Testis (tissue), 2 donors: ENCODE measurements at regions not wholly inside any gene's neighbourhood (a gene's known extent, or its start where the extent isn't known, plus 50 kb on each side); places are given as distances from the start of the nearest gene placed in this dataset.

Source experiments
- DNase-seq: peaks from one replicate; pipeline ENCODE4 v3.0.0-alpha.2; 2019
- H3K27ac ChIP-seq, 2 donors: fragments of 200-600 bp; sonication (generic); one replicate each; pipeline ENCODE4 v1.5.1; 2019
- H3K27me3 ChIP-seq: fragments of 200-600 bp; sonication (generic); one replicate; pipeline ENCODE4 v1.5.1; 2019
- H3K36me3 ChIP-seq: fragments of 200-600 bp; sonication (generic); one replicate; pipeline ENCODE4 v1.5.1; 2017; ENCODE audit warnings: low read depth; ENCODE audit errors: missing control alignments
- H3K4me1 ChIP-seq: fragments of 200-600 bp; sonication (generic); one replicate; pipeline ENCODE4 v1.5.1; 2019
- H3K4me3 ChIP-seq, 2 donors: fragments of 200-600 bp; sonication (generic); one replicate each; pipeline ENCODE4 v1.5.1; 2017 to 2019
- H3K9me3 ChIP-seq: fragments of 200-600 bp; sonication (generic); one replicate; pipeline ENCODE4 v1.5.1; 2017
- POLR2A ChIP-seq: fragments of 450-650 bp; IDR thresholded peaks from one replicate; pipeline ENCODE4 v1.6.1; 2017; ENCODE audit warnings: antibody characterized with exemption, mild to moderate bottlenecking, moderate library complexity
- WGBS, 2 donors: methylation state at CpG; one replicate each; pipeline ENCODE4 v1.1.5; 2018; 5-methylcytosine and 5-hydroxymethylcytosine counted together
- intact Hi-C: fragments of 100-400 bp; cut with DNase I; formaldehyde crosslinking; loops from one replicate; pipeline ENCODE4 v1.15.1; 2023; ENCODE audit warnings: low total_unique reads
- TF ChIP-seq, protein P1 (sequence below), 3 experiments: fragments of 450-650 bp in 2 of 3; fragments of 200-600 bp in 1 of 3; sonication (generic) in 1 of 3; IDR thresholded peaks; one replicate each; pipeline ENCODE4 v1.5.1; 2016 to 2019; ENCODE audit warnings: antibody characterized with exemption in 3 of 3, mild to moderate bottlenecking in 2 of 3, moderate library complexity in 1 of 3

DNA sequence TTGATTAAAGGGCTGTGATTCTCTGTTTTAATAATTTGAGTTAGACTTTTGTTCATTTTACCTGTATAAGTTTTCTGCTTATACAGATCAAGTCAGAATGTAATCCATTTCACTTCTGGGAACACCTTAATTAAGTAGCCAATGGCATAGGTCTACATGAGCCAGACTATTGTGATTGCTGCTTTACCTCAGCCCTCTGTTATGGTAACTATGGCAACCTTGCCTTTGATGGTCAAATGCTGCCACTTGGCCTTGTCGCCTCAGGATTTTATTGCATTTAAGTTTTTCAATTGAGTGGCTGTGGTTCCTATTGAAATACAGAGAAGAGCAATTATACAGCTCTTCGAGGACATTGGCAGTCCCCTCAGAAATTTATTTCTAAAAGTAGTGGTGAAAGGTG is 64.3 kb upstream of the TMEM106B start:
- Histone ChIP-seq H3K9me3 (no peaks in the 10 kb centered on the region), H3K27me3 (no peaks in the 10 kb centered on the region), H3K27ac (no peak overlapping the region), H3K4me1 (no peaks in the 10 kb centered on the region), H3K4me3 (no peak overlapping the region), H3K36me3 (no peaks in the 10 kb centered on the region)
- TF ChIP-seq POLR2A, result no peak
- TF ChIP-seq, protein P1, sequence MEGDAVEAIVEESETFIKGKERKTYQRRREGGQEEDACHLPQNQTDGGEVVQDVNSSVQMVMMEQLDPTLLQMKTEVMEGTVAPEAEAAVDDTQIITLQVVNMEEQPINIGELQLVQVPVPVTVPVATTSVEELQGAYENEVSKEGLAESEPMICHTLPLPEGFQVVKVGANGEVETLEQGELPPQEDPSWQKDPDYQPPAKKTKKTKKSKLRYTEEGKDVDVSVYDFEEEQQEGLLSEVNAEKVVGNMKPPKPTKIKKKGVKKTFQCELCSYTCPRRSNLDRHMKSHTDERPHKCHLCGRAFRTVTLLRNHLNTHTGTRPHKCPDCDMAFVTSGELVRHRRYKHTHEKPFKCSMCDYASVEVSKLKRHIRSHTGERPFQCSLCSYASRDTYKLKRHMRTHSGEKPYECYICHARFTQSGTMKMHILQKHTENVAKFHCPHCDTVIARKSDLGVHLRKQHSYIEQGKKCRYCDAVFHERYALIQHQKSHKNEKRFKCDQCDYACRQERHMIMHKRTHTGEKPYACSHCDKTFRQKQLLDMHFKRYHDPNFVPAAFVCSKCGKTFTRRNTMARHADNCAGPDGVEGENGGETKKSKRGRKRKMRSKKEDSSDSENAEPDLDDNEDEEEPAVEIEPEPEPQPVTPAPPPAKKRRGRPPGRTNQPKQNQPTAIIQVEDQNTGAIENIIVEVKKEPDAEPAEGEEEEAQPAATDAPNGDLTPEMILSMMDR (IDR thresholded peaks at IDR 0.05), result no peak
- DNase-seq, result no peak
- WGBS, 2 donors, result 62 to 70% methylated on average over 2 of the region's 2 CpGs
- intact Hi-C loops, result no loop called here

DNA sequence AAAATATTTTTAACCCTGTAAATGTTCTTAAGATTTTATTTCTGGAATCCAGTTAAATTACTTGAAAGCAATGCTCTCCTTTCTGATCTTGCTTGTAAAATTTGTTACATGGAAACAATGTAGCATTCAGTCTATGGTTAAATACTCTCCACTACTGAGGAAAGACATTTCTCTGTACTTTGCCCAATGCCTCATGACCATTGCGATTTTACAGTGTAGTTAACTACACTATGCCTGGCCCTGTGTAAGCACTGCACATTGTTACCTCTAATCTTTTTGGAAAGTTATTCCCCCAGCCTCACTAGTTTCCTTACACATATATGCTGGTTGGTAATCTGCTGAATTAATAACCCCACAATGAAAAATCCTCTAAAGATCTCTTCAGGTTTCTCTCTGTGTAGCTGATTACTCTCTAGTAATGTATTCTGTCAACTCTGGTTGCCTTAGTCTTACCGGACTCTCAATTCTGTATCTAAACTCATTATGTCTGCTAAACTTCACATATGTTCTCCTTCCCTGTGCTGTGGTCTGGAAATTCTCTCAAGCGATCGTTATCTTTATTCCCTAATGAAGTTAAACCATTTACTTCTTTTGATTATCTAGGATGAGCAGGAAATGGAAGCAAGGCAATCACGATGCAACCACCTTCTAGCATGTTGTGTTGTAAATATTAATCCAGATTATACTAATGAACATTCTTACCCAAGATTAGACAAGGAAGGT is 58.7 kb upstream of the TMEM106B start:
- intact Hi-C loops, result no loop called here
- no peak overlapping the region for H3K4me3 ChIP-seq
- WGBS, 2 donors, result 67 to 79% methylated on average over 5 of the region's 5 CpGs
- H3K9me3 ChIP-seq, result no peaks in the 10 kb centered on the region
- H3K36me3 ChIP-seq, result no peaks in the 10 kb centered on the region
- no peak for TF ChIP-seq POLR2A
- TF ChIP-seq, protein P1 (IDR thresholded peaks at IDR 0.05), result no peak
- H3K27ac ChIP-seq, result no peak overlapping the region
- no peaks in the 10 kb centered on the region for H3K4me1 ChIP-seq
- no peaks in the 10 kb centered on the region for H3K27me3 ChIP-seq
- DNase-seq, result peak; percentile 15

DNA sequence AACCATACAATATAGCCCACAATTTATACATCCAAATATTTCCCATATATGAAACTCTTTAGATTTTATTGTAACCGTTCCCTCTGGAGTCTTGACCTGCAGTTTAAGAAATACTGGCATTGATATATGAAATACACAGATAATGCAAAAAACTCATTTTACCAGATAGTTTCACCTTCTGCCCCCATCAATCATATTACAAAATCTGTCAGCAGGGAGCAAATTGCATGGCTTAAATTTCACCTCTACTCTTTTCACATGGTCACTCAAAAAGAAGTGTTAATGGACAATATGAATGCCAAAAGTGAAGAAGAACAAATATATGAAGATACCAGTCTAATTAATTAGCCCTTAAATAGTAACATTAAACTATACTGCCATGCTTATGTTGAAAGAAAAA is 57.0 kb upstream of the TMEM106B start:
- intact Hi-C loops, result no loop called here

DNA sequence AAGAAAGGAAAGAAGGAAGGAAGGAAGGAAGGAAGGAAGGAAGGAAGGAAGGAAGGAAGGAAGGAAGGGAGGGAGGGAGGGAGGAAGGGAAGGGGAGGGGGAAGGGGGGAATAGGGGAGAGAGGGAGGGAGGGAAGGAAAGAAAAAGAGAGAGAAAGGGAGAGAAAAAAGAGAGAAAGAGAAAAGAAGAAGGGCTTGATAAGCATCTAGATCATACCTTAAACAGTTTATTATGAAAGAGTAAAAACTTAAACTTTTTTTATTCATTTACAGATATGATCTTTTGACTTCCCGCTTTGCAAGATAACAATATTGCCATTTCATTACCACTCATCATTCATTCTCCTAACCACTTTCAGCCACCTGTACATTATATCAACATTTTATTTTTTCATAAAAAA is 53.6 kb upstream of the TMEM106B start:
- intact Hi-C loops, result no loop called here
- TF ChIP-seq, protein P1 (IDR thresholded peaks at IDR 0.05), result no peak
- no peak for TF ChIP-seq POLR2A
- WGBS, 2 donors, result 31 to 94% methylated on average over 1 of the region's 1 CpG

More for the DNA sequence above, 57.0 kb upstream of the TMEM106B start:
- Histone ChIP-seq H3K9me3 (no peaks in the 10 kb centered on the region), H3K4me1 (no peaks in the 10 kb centered on the region), H3K27ac (no peak overlapping the region), H3K36me3 (no peaks in the 10 kb centered on the region), H3K27me3 (no peaks in the 10 kb centered on the region), H3K4me3 (no peak overlapping the region)
- WGBS, 2 donors, result 65 to 72% methylated on average over 1 of the region's 1 CpG
- TF ChIP-seq POLR2A, result no peak
- TF ChIP-seq, protein P1 (IDR thresholded peaks at IDR 0.05), result no peak
- DNase-seq, result no peak

More for the DNA sequence above, 53.6 kb upstream of the TMEM106B start:
- H3K4me1 ChIP-seq, result no peaks in the 10 kb centered on the region
- H3K36me3 ChIP-seq, result no peaks in the 10 kb centered on the region
- no peaks in the 10 kb centered on the region for H3K9me3 ChIP-seq
- no peaks in the 10 kb centered on the region for H3K27me3 ChIP-seq
- H3K27ac ChIP-seq, result no peak overlapping the region
- no peak overlapping the region for H3K4me3 ChIP-seq
- no peak for DNase-seq
